GM20000 (cell line): ENCODE measurements at regions not wholly inside any gene's neighbourhood (a gene's known extent, or its start where the extent isn't known, plus 50 kb on each side); places are given as distances from the start of the nearest gene placed in this dataset.
A peak's percentile ranks its signal among the peaks of the same experiment; 100 is the strongest.
"Not testable (repeated sequence)": the region's sequence is repeated elsewhere in the genome, so short reads cannot be mapped to it uniquely, and the experiment has no call there.

Experiments used
- DNase-seq: peaks from one replicate; pipeline ENCODE4 v3.0.0; 2012; ENCODE audit warnings: low spot score
- TF ChIP-seq, protein P1 (sequence below): IDR thresholded peaks from 2 replicates; pipeline ENCODE4 v1.5.1; 2012; ENCODE audit warnings: mild to moderate bottlenecking, control low read depth; ENCODE audit errors: extremely low read depth, missing control alignments

DNA sequence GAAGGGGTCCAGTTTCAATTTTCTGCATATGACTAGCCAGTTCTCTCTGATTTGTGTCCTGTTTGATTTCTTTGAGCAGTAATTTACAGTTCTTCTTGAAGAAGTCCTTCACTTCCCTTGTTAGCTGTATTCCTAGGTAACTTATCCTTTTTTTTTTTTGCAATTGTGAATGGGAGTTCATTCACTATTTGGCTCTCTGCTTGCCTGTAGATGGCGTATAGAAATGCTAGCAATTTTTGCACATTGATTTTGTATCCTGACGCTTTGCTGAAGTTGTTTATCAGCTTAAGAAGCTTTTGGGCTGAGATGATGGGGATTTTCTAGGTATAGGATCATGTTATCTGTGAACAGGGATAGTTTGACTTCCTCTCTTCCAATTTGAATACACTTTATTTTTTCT is 77.6 kb upstream of the NID2 start:
- DNase-seq, result no peak
- TF ChIP-seq, protein P1, sequence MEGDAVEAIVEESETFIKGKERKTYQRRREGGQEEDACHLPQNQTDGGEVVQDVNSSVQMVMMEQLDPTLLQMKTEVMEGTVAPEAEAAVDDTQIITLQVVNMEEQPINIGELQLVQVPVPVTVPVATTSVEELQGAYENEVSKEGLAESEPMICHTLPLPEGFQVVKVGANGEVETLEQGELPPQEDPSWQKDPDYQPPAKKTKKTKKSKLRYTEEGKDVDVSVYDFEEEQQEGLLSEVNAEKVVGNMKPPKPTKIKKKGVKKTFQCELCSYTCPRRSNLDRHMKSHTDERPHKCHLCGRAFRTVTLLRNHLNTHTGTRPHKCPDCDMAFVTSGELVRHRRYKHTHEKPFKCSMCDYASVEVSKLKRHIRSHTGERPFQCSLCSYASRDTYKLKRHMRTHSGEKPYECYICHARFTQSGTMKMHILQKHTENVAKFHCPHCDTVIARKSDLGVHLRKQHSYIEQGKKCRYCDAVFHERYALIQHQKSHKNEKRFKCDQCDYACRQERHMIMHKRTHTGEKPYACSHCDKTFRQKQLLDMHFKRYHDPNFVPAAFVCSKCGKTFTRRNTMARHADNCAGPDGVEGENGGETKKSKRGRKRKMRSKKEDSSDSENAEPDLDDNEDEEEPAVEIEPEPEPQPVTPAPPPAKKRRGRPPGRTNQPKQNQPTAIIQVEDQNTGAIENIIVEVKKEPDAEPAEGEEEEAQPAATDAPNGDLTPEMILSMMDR, result no peak

DNA sequence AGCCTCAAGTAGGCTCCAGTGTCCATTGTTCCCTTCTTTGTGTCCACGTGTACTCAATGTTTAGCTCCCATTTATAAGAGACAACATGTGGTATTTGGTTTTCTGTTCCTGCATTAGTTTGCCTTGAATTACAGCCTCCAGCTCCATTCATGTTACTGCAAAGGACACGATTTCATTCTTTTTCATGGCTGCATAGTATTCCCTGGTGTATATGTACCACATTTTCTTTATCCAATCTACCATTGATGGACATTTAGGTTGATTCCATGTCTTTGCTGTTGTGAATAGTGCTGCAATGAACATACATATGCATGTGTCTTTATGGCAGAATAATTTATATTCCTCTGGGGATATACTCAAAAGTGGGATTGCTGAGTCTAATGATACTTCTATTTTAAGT is 75.2 kb upstream of the NID2 start:
- not testable (repeated sequence) for DNase-seq

DNA sequence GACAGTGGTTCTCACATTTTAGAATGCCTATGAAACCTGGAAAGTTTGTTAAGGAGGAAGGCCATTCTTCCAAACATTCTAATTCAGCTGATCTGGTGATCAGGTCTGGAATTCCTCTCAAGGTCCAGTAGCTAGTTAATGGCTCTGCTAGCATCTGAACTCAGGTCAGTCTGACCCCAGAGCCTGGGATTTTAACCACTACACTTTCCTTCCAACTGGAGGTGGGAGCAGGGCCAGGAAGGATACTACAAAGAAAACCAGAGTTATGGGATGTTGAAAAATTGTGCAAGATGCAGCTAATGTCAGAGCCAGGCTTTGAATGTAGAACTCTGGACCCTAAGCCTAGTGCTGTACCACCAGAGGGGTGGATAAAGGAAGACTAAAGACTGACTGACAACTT is 73.6 kb upstream of the NID2 start:
- TF ChIP-seq, protein P1, result no peak
- DNase-seq, result no peak

DNA sequence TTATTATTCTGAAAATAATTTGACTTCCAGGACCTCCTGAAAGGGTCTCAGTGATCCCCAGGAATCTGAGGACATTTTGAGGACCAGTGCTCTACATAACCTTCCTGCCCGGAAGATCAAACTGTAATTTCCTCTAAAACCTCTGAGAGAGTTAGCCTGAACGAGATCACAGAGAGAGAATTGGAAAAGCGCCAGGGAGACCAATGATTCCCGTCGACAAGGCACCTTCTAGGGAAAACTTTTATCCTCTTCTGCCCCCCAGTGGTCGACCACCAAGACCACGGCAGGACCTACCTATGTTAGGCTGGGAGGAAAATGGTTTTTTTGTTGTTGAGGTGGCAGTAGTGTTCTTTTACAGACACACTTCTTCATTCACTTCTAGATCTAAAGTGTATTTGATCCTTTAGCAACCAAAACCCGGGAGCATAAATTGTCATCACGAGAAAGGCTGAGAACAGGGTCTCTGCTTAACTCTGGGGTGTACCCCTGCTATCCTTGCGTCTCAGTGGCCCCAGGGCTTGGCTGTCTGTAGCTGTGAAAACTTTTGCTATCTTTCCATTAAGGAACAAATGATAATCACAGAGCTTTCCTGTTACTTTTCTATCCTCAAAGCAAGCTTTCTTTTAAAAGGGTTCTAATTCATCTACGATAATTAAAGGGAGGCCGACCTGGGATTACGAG is 62.9 kb upstream of the NID2 start:
- peak; percentile 64 for DNase-seq
- TF ChIP-seq, protein P1, result peak; percentile 16

DNA sequence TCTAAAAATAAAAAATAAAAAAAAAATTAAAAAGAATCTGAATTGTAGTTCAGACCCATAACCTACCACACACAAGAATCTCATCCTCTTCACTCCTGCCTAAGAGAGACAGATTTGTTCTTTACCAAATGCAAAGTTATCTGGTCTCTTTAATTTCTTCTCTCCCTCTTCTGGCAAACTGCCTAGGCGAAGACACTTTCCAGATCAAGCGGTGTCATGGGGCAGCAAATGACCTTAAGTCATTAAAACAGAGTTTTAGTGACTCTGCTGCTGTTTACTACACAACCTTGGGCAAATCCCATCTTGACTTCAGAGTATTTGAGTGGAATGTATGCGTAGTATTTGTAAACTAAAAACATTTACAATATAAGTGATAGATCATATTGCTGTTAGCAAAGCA is 60.9 kb upstream of the NID2 start:
- no peak for DNase-seq

DNA sequence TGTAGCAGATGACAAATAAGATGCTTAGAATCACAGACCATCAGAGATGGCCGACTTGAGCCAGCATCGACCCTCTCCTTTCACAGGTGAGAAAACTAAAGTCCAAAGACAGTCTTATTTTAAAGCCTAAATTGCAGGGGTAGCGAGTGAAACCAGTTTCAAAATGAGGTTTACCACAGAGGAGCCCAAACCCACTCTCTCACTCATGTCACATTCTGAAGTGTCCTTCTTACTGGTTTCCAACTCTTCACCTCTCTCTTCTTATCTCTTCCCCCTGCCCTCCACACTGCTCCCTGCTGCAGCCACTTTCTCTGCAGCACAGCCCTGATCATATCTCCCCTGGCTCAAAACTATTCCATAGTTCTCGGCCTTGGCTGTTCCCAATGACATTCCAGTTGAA is 57.0 kb upstream of the NID2 start:
- TF ChIP-seq, protein P1, result no peak
- DNase-seq, result no peak

More for the DNA sequence above, 60.9 kb upstream of the NID2 start:
- TF ChIP-seq, protein P1, result no peak

DNA sequence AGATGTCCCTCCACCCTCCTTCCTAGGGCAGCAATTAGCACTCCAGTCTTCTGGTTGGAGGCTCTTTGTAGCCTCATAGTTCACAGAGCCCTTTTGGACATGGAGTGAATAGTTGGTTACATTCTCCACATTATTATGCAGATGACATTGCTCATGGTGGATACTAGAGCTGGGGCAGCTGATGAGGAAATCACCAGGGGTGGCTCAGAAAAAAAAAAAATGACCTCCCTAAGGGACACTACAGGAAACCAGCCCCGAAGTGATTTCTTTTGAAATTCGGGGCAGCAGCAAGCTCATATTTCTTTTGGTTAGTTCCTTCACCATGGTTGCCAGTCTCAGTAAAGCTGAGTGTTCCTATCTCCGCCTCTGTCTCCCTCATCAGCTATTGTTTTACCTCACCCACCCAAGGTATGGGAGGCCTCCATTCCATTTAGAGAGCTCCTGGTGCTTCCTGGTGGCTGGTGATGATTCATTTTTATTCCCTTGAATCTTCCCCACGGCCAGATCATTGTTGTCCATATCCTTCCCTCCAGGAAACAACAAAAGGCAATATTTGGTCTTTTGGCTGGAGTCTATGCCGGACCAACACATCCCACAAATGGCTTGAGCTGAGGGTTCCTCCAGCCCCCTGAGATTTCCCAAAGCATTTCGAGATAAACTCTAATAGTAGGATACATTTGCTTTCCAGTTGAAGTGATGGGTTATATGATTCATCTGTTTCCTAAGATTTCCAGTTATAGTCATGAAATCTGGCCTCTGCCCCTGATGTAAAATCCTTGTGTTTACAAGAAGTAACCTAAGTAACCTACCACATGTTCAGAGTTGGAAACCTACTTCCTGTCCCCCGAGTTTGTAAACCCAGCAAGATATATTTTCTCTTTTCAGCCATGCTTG is 56.2 kb upstream of the NID2 start:
- TF ChIP-seq, protein P1, result no peak
- no peak for DNase-seq

DNA sequence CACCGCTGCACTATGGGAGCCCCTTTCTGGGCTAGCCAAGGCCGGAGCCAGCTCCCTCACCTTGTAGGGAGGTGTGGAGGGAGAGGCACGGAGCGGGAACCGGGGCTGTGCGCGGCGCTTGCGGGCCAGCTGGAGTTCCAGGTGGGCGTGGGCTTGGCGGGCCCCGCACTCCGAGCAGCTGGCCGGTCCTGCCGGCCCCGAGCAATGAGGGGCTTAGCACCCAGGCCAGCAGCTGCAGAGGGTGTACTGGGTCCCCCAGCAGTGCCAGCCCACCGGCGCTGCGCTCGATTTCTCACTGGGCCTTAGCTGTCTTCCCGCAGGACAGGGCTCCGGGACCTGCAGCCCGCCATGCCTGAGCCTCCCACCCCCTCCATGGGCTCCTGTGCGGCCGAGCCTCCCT is 53.3 kb upstream of the NID2 start:
- not testable (repeated sequence) for DNase-seq
